GM19438 (cell line): ENCODE measurements at regions not wholly inside any gene's neighbourhood (a gene's known extent, or its start where the extent isn't known, plus 50 kb on each side); places are given as distances from the start of the nearest gene placed in this dataset.

Experiments used
- ATAC-seq: cut with Tn5 transposase; IDR thresholded peaks from one replicate; pipeline ENCODE4 v1.9.1; 2021; ENCODE audit warnings: low read depth; ENCODE audit not compliant: unreplicated experiment

DNA sequence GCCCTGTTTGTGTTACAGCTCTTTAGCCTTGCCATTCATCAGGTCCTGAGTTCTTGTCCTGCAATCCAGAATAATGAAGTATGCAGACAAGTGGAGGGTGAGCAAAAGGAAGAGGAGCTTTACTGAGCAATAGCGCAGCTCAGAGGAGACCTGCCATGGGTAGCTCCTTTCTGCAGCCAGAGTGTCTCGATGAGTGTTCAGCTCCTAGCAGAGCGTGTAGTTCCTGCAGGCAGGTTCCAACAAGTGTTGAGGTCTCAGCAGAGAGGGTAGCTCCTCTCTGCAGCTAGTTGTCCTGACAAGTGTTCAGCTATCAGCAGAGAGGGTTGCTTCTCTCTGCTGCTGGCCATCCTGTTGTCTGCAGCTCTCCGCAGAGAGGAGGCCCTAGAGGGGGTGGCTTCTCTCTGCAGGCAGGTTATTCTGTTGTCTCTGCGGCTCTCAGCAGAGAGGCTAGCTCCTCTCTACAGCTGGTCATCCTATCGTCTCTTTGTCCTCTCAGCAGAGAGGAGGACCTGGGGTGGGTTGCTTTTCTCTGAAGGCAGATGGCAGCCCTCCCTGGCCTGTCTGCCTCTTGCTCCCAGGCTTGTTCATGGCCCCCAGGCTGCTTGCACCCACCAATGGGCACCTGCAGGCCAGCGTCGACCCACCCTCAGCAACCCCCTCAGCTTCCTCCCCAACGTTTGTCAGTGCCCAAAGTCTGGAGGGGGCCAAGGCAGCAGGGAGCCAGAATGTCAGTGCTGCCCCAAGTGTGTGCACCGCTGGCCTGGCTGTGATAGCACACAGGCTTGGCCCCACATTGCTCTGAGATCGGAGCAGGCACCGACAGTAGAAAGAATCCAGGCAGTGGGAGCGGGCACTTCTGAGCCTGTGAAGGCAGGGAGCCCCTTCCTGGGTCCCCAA lies 112.5 kb upstream of the RUNX3 start:
- ATAC-seq = no peak

GRCh38 chr1:25041916-25042315 lies 111.8 kb upstream of the RUNX3 start:
- ATAC-seq = no peak

DNA sequence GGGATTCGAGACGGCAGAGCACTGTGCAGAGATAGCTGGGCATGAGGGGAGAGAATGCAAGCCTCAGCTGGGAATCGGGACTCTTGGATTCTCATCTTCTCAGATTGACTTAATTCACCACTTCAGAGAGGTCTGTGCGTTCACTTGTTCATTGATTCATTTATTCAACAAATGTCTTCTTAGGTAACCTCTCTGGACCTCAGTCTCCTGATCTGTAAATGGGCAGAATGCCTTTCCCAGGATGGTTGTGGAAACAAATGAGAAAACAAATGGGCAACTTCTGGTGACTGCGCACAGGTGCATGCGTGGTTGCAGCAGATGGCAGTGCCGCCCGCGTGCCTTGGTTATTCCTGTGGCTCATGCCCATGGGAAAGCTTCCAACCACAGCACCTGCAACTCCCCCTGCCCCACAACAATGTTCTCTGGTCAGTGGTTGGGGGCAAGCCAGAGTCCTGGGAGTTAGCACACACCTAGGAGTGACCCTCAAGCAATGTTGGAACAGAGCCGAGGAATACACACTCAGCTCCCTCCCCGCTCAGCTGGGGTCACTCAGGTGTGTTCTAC lies 110.1 kb upstream of the RUNX3 start:
- ATAC-seq = no peak

- ATAC-seq = no peak
Measured at GRCh38 chr1:25039229-25039628, 109.2 kb upstream of the RUNX3 start.

GRCh38 chr1:25038699-25039098 lies 108.6 kb upstream of the RUNX3 start:
- no peak for ATAC-seq

GRCh38 chr1:25037174-25038074 lies 107.3 kb upstream of the RUNX3 start:
- ATAC-seq = no peak

- no peak for ATAC-seq
Measured at GRCh38 chr1:25036117-25036546, 106.1 kb upstream of the RUNX3 start.

DNA sequence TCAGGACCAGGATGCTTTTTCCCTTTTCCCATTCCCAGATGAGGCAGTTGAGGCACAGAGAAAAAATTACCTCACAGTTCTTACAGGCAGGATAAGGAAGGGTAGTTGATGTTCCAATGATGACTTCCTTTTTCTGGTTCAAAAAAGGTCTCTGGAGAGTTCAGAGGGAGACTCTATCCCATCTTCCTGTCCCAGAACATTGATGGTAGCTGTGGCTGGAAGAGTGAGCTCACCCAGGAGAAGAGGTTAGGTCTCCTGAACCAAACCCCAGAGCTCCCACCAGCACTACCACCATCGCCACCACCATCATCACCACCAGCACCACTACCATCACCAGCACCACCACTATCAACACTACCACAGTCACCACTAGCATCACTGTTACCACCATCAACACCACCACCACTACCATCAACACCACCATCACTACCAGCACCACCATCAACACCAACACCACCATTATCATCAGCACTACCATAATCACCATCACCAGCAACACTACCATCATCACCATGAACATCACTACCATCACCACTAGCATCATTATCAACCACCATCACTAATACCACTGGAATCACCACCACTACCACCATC lies 105.5 kb upstream of the RUNX3 start:
- ATAC-seq = no peak

DNA sequence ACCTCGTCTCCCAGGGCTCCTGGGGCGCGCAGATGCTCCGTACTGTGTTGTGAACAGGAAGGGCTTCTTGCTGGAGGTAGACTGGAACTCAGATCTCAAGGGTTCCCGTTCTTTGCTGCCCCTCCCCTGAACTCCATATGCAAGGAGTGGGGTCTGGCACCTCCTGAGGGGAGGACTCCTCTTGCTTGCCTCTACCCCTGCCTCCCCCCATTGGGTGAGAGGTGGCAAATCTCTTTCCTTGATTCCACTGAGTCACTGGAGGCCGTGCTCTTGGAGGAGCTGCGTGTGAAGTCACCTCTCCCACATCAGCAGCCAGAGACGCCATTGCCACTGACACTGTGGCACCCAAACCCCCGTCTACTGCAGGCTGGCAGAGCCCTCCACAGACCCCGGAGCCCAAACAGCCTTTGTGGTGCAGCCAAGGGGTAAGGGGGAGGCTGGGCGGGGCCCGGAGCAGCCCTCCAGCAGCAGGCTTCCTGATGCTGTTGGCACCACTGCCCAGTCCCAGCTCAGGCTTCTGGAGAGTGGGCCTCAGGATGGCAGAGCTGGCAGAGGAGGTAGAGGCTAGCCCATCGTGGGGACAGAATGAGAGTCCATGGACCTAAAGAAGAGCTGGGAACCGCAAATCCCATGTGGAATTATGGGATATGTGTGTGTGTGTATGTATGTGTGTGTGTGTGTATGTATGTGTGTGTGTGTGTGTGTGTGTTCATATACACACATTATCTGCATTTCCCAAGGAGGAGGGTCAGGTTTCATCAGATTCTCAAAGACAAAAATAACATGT lies 104.9 kb upstream of the RUNX3 start:
- no peak for ATAC-seq

- ATAC-seq = no peak
Measured at GRCh38 chr1:25033828-25034705, 104.0 kb upstream of the RUNX3 start.

DNA sequence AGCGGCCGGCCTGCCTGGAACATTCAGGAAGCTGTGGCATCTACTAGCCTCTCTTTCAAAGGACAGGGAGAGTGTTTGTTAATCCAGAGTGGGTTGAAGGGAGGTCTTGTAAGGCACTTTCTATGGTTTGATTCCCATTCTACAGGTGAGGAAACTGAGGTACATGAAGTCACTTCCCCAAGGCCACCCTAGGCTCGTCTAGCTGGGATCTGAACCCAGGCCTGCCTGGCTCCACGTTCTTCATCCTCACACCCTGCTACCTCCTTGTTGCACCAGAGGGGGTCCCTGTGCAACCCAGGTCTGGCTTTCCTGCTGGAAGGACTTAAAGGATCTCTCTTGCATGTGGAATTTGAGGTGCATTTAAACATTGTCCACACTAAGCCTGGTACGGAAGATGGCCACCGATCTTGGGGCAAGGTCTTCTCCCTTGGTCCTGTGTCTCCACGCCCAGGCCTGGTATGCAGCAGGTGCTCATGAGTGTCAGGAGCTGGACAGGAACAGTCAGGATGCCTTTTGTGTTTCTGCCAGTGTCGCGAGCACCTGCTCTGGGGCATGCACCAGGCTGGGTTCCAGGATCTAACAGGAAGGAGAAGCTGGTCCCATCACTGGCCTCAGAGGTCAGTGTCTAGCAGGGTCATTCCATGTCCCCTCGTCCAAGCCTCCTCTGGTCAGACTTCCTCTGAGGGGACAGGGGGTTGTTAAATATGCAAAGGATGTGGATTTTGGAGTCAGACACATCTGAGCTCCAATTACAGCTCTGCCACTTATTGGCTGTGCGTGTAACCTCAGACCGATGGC lies 103.2 kb upstream of the RUNX3 start:
- no peak for ATAC-seq

DNA sequence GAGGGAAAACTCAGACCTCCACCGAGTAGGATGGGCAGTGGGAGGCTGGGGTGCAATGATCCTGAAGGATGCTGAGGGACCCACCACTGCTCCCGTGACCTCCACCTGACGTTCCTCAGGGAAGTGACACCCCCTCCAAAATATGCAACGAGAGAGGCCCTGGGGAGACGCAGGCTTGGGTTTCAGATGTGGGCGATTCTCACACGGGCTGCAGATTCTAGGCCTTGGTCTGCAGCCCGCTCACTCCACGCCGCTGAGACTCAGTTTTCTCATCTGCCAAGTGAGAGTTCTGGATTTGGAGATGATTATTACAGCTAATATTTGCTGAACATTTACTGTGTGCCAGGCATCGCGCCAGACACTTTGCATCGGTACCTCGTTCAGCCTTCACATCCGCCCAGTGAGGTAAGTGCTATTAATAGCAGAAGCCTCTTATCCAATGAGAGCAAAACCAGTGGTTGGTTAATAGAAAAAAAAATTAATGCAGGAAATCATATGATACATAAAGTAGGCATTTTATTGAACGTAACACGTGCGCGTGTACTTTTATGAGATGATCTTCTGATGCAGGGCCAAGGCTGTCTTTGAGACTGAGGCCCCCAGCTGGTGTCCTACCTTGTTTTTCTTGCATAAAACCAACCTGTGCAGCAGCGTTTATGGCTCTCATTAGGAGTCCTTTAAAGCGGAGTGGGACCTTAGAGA lies 102.0 kb upstream of the RUNX3 start:
- peak; percentile 26 for ATAC-seq

- ATAC-seq = no peak
Measured at GRCh38 chr1:25031601-25031965, 101.5 kb upstream of the RUNX3 start.

GRCh38 chr1:25030674-25031589 lies 100.9 kb upstream of the RUNX3 start:
- peak; percentile 37 for ATAC-seq

DNA sequence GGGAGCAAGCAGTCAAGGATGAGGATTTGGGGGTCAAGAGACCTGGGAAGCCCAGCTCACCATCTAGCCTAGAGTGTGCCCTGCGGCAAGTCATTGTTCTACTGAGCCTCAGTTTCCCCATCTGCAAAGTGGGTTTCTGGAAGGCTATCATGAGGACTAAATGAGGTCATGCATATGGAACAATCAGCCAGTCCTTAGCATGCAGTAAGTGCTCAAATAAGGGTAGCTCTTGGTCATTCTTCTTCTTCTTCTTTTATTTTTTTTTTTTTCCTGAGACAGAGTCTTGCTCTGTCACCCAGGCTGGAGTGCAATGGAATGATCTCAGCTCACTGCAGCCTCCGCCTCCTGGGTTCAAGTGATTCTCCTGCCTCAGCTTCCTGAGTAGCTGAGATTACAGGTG lies 99.9 kb upstream of the RUNX3 start:
- ATAC-seq = no peak

- no peak for ATAC-seq
Measured at GRCh38 chr1:25028907-25029599, 99.0 kb upstream of the RUNX3 start.
